DND-41 (cell line): ENCODE measurements at regions not wholly inside any gene's neighbourhood (a gene's known extent, or its start where the extent isn't known, plus 50 kb on each side); places are given as distances from the start of the nearest gene placed in this dataset.

Experiments used
- EZH2 ChIP-seq: IDR thresholded peaks from 3 replicates; pipeline ENCODE4 v1.6.1; 2012; ENCODE audit warnings: borderline replicate concordance, low read depth, mild to moderate bottlenecking, moderate library complexity, low read length, inconsistent platforms; ENCODE audit not compliant: severe bottlenecking
- TF ChIP-seq, protein P1 (sequence below): IDR thresholded peaks from 2 replicates; pipeline ENCODE4 v1.5.1; 2012; ENCODE audit warnings: borderline replicate concordance, low read length, moderate library complexity, mild to moderate bottlenecking; ENCODE audit not compliant: poor library complexity, severe bottlenecking; ENCODE audit errors: extremely low read depth

DNA sequence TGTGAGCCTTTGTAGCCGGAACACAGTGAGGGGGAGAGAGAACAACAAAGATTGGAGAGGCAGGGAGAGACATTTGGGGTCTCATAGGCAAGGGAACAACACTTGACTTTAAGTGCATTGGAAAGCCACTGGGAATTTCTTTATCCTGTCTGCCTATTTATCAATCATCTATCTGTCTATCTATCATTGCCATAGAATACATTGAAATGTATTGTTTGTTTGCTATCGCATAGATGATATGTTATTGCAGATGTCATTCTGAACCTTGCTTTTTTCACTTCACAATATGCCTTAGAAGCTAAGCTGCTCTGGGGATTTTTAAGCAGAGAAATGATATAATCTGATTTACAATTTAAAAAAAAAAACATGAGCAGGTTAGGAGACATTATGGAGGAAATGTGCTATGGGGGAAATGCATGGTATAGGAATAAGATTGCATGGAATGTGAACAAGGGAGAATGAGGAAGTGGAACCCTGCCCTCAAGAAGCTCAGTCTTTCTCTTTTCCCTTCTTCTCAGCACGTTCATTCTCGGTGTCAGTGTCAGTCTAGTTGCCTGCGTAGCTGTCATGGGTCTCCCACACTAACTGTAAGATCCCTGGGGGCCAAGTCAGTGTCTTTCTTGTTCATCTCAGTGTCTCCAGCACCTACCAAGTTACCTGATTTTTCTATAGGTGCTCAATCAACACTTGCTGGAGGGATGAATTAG lies 158.7 kb upstream of the ARHGAP20 start:
- TF ChIP-seq, protein P1, sequence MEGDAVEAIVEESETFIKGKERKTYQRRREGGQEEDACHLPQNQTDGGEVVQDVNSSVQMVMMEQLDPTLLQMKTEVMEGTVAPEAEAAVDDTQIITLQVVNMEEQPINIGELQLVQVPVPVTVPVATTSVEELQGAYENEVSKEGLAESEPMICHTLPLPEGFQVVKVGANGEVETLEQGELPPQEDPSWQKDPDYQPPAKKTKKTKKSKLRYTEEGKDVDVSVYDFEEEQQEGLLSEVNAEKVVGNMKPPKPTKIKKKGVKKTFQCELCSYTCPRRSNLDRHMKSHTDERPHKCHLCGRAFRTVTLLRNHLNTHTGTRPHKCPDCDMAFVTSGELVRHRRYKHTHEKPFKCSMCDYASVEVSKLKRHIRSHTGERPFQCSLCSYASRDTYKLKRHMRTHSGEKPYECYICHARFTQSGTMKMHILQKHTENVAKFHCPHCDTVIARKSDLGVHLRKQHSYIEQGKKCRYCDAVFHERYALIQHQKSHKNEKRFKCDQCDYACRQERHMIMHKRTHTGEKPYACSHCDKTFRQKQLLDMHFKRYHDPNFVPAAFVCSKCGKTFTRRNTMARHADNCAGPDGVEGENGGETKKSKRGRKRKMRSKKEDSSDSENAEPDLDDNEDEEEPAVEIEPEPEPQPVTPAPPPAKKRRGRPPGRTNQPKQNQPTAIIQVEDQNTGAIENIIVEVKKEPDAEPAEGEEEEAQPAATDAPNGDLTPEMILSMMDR: no peak
- no peak for TF ChIP-seq EZH2
